Suppressor macrophage treated with lipopolysaccharide for 1 hour (primary cell): ENCODE measurements at regions not wholly inside any gene's neighbourhood (a gene's known extent, or its start where the extent isn't known, plus 50 kb on each side); places are given as distances from the start of the nearest gene placed in this dataset.
"Not testable (repeated sequence)": the region's sequence is repeated elsewhere in the genome, so short reads cannot be mapped to it uniquely, and the experiment has no call there.

Experiments used
- DNase-seq, 3 donors: peaks; one replicate each; pipeline ENCODE4 v3.0.0-alpha.2; 2020 to 2022

GRCh38 chr3:195969838-195970776 lies 61.8 kb upstream of the TNK2 start:
- peak in 1 of 3 donors; percentile 17 for DNase-seq

- DNase-seq: not testable (repeated sequence)
Observed at GRCh38 chr3:195969341-195969740, 61.0 kb upstream of the TNK2 start.

GRCh38 chr3:195968104-195968503 lies 59.8 kb upstream of the TNK2 start:
- DNase-seq: not testable (repeated sequence)

GRCh38 chr3:195967387-195967720 lies 59.0 kb upstream of the TNK2 start:
- DNase-seq: not testable (repeated sequence)

- DNase-seq: not testable (repeated sequence)
Observed at GRCh38 chr3:195966563-195967386, 58.4 kb upstream of the TNK2 start.

- DNase-seq: not testable (repeated sequence)
Observed at GRCh38 chr3:195965217-195965616, 56.9 kb upstream of the TNK2 start.

- not testable (repeated sequence) for DNase-seq
Observed at GRCh38 chr3:195964318-195965107, 56.2 kb upstream of the TNK2 start.

- not testable (repeated sequence) for DNase-seq
Observed at GRCh38 chr3:195962222-195962621, 53.9 kb upstream of the TNK2 start.

GRCh38 chr3:195960971-195961775 lies 52.8 kb upstream of the TNK2 start:
- peak; percentile 34 to 62 (median 52) for DNase-seq

GRCh38 chr3:195960164-195960563 lies 51.8 kb upstream of the TNK2 start:
- DNase-seq: not testable (repeated sequence)

GRCh38 chr3:195959367-195960157 lies 51.2 kb upstream of the TNK2 start:
- not testable (repeated sequence) for DNase-seq

GRCh38 chr3:195958736-195959135 lies 50.4 kb upstream of the TNK2 start:
- DNase-seq: peak in 1 of 3 donors; percentile 18
